DND-41 (cell line): ENCODE measurements at regions not wholly inside any gene's neighbourhood (a gene's known extent, or its start where the extent isn't known, plus 50 kb on each side); places are given as distances from the start of the nearest gene placed in this dataset.
"Not testable (repeated sequence)": the region's sequence is repeated elsewhere in the genome, so short reads cannot be mapped to it uniquely, and the experiment has no call there.

Experiments used
- ATAC-seq: fragments of 200-7000 bp; cut with Tn5 transposase; 3 replicates; pipeline ENCODE4 v1.9.1; 2021; ENCODE audit warnings: low read depth; ENCODE audit not compliant: insufficient read depth
- DNase-seq: peaks from one replicate; pipeline ENCODE4 v3.0.0-alpha.2; 2020
- H2AFZ ChIP-seq: 2 replicates; pipeline ENCODE4 v1.6.0; 2012; ENCODE audit warnings: low read depth, low read length
- H3K27ac ChIP-seq: 2 replicates; pipeline ENCODE4 v1.5.1; 2012; ENCODE audit warnings: low read length, inconsistent platforms
- H3K27me3 ChIP-seq: fragments of 200-600 bp; sonication (generic); 2 replicates; pipeline ENCODE4 v1.6.0; 2012; ENCODE audit warnings: low read length, mild to moderate bottlenecking, inconsistent platforms; ENCODE audit not compliant: insufficient read depth, poor library complexity
- H3K36me3 ChIP-seq: 2 replicates; pipeline ENCODE4 v1.5.1; 2012; ENCODE audit warnings: low read length, inconsistent platforms; ENCODE audit not compliant: insufficient read depth
- H3K4me1 ChIP-seq: 2 replicates; pipeline ENCODE4 v1.5.1; 2012; ENCODE audit warnings: mild to moderate bottlenecking, low read length; ENCODE audit not compliant: insufficient read depth
- H3K4me2 ChIP-seq: 2 replicates; pipeline ENCODE4 v1.6.0; 2012; ENCODE audit warnings: mild to moderate bottlenecking, moderate library complexity, low read length, inconsistent platforms; ENCODE audit not compliant: insufficient read depth
- H3K4me3 ChIP-seq, 2 experiments: fragments of 200-600 bp in 1 of 2; shearing (Covaris generic) in 1 of 2; 2 replicates each; pipeline ENCODE4 v1.5.1; 2012 to 2016; ENCODE audit warnings: inconsistent platforms in 2 of 2, low read length in 2 of 2, mild to moderate bottlenecking in 2 of 2, low read depth in 1 of 2, moderate library complexity in 1 of 2
- H3K79me2 ChIP-seq: 2 replicates; pipeline ENCODE4 v1.6.0; 2012; ENCODE audit warnings: low read length, inconsistent platforms; ENCODE audit not compliant: insufficient read depth
- H3K9ac ChIP-seq: 2 replicates; pipeline ENCODE4 v1.6.0; 2012; ENCODE audit warnings: low read depth, mild to moderate bottlenecking, inconsistent platforms, low read length, moderate library complexity
- H3K9me3 ChIP-seq: 2 replicates; pipeline ENCODE4 v1.5.1; 2012; ENCODE audit warnings: low read length, moderate library complexity, mild to moderate bottlenecking, inconsistent platforms; ENCODE audit not compliant: insufficient read depth, severe bottlenecking
- H4K20me1 ChIP-seq: 2 replicates; pipeline ENCODE4 v1.6.0; 2012; ENCODE audit warnings: low read length; ENCODE audit not compliant: insufficient read depth
- EZH2 ChIP-seq: IDR thresholded peaks from 3 replicates; pipeline ENCODE4 v1.6.1; 2012; ENCODE audit warnings: borderline replicate concordance, low read depth, mild to moderate bottlenecking, moderate library complexity, low read length, inconsistent platforms; ENCODE audit not compliant: severe bottlenecking
- TF ChIP-seq, protein P1 (sequence below): IDR thresholded peaks from 2 replicates; pipeline ENCODE4 v1.5.1; 2012; ENCODE audit warnings: borderline replicate concordance, low read length, moderate library complexity, mild to moderate bottlenecking; ENCODE audit not compliant: poor library complexity, severe bottlenecking; ENCODE audit errors: extremely low read depth

DNA sequence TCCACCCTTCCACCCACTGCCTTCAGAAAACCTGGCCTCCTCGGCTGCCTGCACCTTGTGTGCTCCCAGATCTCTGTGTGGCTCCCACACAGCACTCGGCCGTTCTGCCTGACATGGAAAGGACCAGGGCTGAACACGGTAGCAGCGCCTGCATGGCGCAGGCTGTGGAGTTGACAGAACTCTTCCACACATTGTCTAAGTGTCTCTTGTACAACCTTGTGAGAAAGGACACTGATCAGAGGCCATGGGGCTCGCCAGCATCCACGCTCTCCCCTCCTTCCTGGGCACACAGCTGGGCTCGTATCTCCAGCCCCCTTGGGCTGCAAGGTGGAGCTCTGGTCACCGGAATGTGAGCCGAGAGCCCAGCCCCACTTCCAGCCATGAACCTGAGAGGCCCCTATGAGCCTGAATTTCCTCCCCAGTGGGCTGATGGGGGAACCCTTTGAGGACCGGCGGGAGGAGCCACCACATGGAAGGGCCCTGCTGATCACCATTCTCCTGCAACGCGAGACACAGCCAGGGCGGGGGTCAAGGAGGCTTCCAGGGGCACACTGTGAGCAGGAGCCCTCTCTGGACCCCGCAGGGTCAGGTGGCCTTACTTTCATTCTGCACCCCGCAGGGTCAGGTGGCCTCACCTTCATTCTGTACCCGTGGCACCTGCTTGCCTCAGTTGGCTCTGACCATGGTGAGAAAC, 314.2 kb upstream of the MYT1L start:
- Histone ChIP-seq H3K36me3 (no peaks in the 10 kb centered on the region), H4K20me1 (peaks cover 4% of the 10 kb centered on the region; the same call in 1 of the 2 replicates), H3K4me2 (no peak overlapping the region), H2AFZ (no peak overlapping the region), H3K9me3 (no peaks in the 10 kb centered on the region), H3K79me2 (no peaks in the 10 kb centered on the region), H3K4me3 (no peak overlapping the region), H3K4me1 (no peaks in the 10 kb centered on the region), H3K27ac (no peak overlapping the region), H3K27me3 (no peaks in the 10 kb centered on the region), H3K9ac (no peak overlapping the region)
- DNase-seq, result no peak
- TF ChIP-seq, protein P1, sequence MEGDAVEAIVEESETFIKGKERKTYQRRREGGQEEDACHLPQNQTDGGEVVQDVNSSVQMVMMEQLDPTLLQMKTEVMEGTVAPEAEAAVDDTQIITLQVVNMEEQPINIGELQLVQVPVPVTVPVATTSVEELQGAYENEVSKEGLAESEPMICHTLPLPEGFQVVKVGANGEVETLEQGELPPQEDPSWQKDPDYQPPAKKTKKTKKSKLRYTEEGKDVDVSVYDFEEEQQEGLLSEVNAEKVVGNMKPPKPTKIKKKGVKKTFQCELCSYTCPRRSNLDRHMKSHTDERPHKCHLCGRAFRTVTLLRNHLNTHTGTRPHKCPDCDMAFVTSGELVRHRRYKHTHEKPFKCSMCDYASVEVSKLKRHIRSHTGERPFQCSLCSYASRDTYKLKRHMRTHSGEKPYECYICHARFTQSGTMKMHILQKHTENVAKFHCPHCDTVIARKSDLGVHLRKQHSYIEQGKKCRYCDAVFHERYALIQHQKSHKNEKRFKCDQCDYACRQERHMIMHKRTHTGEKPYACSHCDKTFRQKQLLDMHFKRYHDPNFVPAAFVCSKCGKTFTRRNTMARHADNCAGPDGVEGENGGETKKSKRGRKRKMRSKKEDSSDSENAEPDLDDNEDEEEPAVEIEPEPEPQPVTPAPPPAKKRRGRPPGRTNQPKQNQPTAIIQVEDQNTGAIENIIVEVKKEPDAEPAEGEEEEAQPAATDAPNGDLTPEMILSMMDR, result no peak
- ATAC-seq, result no peak

- not testable (repeated sequence) for H3K27ac ChIP-seq, H3K27me3 ChIP-seq, H3K4me1 ChIP-seq, H3K4me3 ChIP-seq, DNase-seq, H3K4me2 ChIP-seq, H3K79me2 ChIP-seq, H2AFZ ChIP-seq, H3K36me3 ChIP-seq, H4K20me1 ChIP-seq, H3K9ac ChIP-seq, H3K9me3 ChIP-seq, ATAC-seq
These were observed 313.7 kb upstream of the MYT1L start for GRCh38 chr2:2644751-2645150.

DNA sequence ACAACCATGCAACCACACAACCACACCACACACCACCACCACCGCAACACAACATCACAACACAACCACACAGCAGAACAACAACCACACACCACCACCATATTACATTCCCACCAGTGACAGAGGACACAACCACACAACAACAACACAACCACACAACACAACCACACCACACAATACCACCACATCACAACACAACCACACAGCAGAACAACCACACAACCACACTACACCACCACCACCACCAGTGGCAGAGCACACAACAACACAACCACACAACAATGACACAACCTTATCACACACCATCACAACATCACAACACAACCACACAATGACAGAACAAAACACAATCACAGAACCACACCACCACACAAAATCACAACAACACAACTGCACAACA, 313.0 kb upstream of the MYT1L start:
- Histone ChIP-seq H3K9ac (no peak overlapping the region), H3K9me3 (no peaks in the 10 kb centered on the region), H3K4me3 (no peak overlapping the region), H2AFZ (no peak overlapping the region), H4K20me1 (peaks cover 4% of the 10 kb centered on the region; the same call in 1 of the 2 replicates), H3K4me1 (no peaks in the 10 kb centered on the region), H3K79me2 (no peaks in the 10 kb centered on the region), H3K27ac (no peak overlapping the region), H3K27me3 (no peaks in the 10 kb centered on the region), H3K4me2 (no peak overlapping the region), H3K36me3 (no peaks in the 10 kb centered on the region)
- no peak for ATAC-seq
- no peak for DNase-seq
- no peak for TF ChIP-seq EZH2
- TF ChIP-seq, protein P1, result no peak

DNA sequence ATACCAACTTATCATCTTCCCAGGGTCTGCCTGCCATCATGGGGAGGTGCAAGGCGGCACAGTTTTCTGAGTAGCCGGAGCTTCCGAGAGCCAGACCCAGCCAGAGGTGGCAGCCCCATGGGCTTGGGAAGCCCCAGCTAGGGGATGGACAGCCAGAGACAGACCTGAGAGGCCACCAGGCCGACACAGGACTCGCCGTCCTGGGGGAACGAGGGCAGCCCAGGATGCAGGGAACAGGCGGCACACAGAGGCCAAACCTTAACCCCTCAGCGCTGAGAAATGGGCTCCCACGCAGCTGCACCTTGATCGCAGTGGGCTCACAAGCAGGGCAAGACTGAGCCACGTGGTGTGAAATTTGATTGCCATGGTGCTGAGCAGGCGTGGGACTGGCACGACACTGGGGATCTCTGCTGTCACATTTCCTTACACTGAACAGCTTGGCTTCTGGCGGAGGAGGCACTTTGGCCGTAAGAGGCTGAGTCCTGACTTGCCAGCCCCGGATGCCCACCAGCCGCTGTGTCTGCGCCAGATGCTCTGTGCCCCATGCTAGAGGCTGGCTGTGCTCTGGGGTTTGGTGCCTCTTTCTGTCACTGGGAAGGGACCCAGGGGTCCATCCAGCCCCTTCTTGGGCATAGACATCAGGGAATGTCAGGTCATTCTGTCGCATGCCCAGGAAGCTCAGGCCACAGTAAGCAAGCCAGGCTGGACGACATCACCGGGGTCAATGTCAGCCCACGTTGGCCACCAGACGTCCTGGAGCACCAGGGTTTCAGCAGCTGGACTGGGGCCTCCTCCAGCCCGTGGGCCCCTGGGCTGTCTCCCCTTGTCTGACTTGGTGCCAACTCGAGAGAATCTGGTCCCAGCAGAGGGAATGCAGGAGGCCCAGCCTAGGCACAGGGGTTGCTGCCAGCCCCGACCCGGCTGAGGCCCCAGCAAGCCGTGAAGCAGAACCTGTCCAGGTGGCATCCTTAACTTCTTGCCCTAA, 312.1 kb upstream of the MYT1L start:
- DNase-seq (no peak), ATAC-seq (no peak)
- no peak overlapping the region for H3K9ac ChIP-seq
- H4K20me1 ChIP-seq, result peaks cover 4% of the 10 kb centered on the region; the same call in 1 of the 2 replicates
- H3K27ac ChIP-seq, result no peak overlapping the region
- H2AFZ ChIP-seq, result no peak overlapping the region
- H3K4me3 ChIP-seq, result no peak overlapping the region
- no peak overlapping the region for H3K4me2 ChIP-seq
- H3K9me3 ChIP-seq, result no peaks in the 10 kb centered on the region
- no peak for TF ChIP-seq EZH2
- TF ChIP-seq, protein P1, result no peak
- no peaks in the 10 kb centered on the region for H3K79me2 ChIP-seq
- no peaks in the 10 kb centered on the region for H3K27me3 ChIP-seq
- H3K4me1 ChIP-seq, result no peaks in the 10 kb centered on the region
- no peaks in the 10 kb centered on the region for H3K36me3 ChIP-seq
